Vagina (tissue), 2 donors: ENCODE measurements at regions not wholly inside any gene's neighbourhood (a gene's known extent, or its start where the extent isn't known, plus 50 kb on each side); places are given as distances from the start of the nearest gene placed in this dataset.

ENCODE experiments used
- CTCF ChIP-seq, 3 experiments: fragments of 450-650 bp in 2 of 3; fragments of 200-600 bp in 1 of 3; sonication (generic) in 1 of 3; IDR thresholded peaks; one replicate each; pipeline ENCODE4 v1.5.1; 2017 to 2019; ENCODE audit warnings: antibody characterized with exemption in 3 of 3, mild to moderate bottlenecking in 2 of 3, moderate library complexity in 2 of 3
- POLR2A ChIP-seq, 2 donors: fragments of 450-650 bp; IDR thresholded peaks; one replicate each; pipeline ENCODE4 v1.6.1; 2017; ENCODE audit warnings: antibody characterized with exemption in 2 of 2, mild to moderate bottlenecking in 2 of 2, moderate library complexity in 2 of 2

DNA sequence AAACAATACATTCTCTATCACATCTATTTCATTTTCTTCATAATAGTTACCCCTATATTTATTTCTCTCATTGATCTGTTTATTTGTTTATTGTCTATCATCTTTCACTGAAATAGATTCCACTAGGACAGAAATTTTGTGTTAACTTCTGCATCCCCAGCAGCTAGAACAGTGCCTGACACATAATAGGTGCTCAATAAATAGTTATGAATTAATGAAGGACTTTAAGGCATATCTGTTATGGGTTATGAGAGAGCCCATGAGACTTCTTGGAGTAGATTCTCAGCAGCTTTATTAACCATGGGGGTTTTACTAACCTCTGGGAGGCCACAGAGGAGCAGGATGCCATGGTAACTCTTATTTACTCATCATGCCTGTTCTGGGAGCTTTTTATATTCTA, 144.6 kb downstream of the CDC42EP3 start:
- TF ChIP-seq CTCF (IDR thresholded peaks at IDR 0.05) (no peak), POLR2A (IDR thresholded peaks at IDR 0.05) (no peak)
